H7 (cell line): ENCODE measurements at regions not wholly inside any gene's neighbourhood (a gene's known extent, or its start where the extent isn't known, plus 50 kb on each side); places are given as distances from the start of the nearest gene placed in this dataset.

Experiments
- DNase-seq: peaks from one replicate; pipeline ENCODE4 v3.0.0; 2012
- H3K27me3 ChIP-seq: 2 replicates; pipeline ENCODE4 v1.6.0; 2011; ENCODE audit warnings: mild to moderate bottlenecking, low read length; ENCODE audit not compliant: control insufficient read depth, insufficient read depth
- H3K36me3 ChIP-seq: replicated peaks from 2 replicates; pipeline ENCODE4 v1.5.1; 2011; ENCODE audit warnings: low read length; ENCODE audit not compliant: control insufficient read depth, insufficient read depth
- H3K4me3 ChIP-seq: 2 replicates; pipeline ENCODE4 v1.5.1; 2011; ENCODE audit warnings: low read depth, mild to moderate bottlenecking, control low read depth, low read length, moderate library complexity; ENCODE audit not compliant: insufficient read depth

GRCh38 chr6:139764498-139764986, 390.1 kb upstream of the CITED2 start:
- H3K36me3 ChIP-seq: no peaks in the 10 kb centered on the region
- DNase-seq: no peak
- H3K27me3 ChIP-seq: no peaks in the 10 kb centered on the region
- H3K4me3 ChIP-seq: no peak overlapping the region

GRCh38 chr6:139763468-139764210, 389.2 kb upstream of the CITED2 start:
- Histone ChIP-seq H3K27me3 (no peaks in the 10 kb centered on the region), H3K36me3 (no peaks in the 10 kb centered on the region), H3K4me3 (no peak overlapping the region)
- no peak for DNase-seq

DNA sequence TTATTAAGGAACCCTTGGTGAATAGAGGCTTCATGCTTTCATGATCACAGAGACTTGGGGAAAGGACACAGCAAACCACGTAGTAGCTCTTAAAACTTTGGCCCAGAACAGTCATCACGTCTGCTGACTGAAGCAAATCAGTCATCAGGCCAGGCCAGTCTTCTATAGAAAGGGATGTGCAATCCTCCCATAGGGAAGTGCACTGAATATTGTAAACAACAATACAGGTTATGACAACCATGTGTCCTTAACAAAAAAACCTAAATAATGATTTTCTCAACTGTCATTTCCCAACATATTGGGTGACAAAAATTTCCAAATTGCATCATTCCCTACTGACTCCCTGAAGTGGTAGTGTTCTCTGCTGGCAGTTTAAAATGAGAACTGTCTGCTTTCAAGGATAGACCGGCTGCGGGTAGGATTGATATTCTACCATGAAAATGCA, 388.2 kb upstream of the CITED2 start:
- Histone ChIP-seq H3K4me3 (no peak overlapping the region), H3K27me3 (no peaks in the 10 kb centered on the region), H3K36me3 (no peaks in the 10 kb centered on the region)
- DNase-seq: no peak

DNA sequence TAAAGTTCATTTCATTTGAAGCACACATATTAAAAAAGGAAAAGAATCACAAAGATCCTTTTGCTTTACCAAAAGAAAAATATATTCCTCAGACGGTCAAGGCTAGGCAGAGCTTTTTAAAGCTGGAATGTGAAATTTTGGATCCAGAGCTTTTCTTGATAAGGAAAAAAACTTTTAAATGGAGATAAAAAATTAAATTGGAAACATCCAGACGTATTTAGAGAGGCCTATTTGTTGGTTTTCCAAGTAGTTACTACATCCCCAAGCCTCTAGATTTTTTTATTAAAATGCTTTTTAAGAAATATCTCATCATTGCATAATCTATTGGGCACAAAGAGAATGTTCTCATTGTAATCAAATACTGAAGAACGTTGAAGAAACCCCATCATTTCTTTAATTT, 385.7 kb upstream of the CITED2 start:
- no peak overlapping the region for H3K4me3 ChIP-seq
- no peak for DNase-seq
- H3K27me3 ChIP-seq: no peaks in the 10 kb centered on the region
- no peaks in the 10 kb centered on the region for H3K36me3 ChIP-seq

DNA sequence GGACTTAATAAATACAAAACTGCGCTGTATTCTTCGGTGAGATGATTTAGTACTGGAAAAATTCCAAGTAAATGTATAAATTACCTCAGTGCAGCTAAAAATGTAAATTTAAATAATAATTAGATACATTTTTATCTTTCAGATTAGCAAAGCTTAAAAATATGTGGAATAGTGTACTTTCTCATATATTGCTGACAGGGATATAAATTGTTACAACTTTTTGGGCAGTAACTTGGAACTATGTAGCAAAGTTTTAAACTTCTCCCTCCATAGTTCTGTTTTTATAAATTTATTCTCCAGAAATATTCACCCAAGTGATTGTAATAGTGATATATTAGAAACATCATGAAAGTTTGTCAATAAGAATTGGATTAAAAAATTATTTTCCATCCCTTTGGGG, 384.6 kb upstream of the CITED2 start:
- H3K4me3 ChIP-seq: no peak overlapping the region
- DNase-seq: no peak
- no peaks in the 10 kb centered on the region for H3K36me3 ChIP-seq
- H3K27me3 ChIP-seq: no peaks in the 10 kb centered on the region

GRCh38 chr6:139758209-139758611, 383.8 kb upstream of the CITED2 start:
- Histone ChIP-seq H3K4me3 (no peak overlapping the region), H3K36me3 (no peaks in the 10 kb centered on the region), H3K27me3 (no peaks in the 10 kb centered on the region)
- DNase-seq: no peak

DNA sequence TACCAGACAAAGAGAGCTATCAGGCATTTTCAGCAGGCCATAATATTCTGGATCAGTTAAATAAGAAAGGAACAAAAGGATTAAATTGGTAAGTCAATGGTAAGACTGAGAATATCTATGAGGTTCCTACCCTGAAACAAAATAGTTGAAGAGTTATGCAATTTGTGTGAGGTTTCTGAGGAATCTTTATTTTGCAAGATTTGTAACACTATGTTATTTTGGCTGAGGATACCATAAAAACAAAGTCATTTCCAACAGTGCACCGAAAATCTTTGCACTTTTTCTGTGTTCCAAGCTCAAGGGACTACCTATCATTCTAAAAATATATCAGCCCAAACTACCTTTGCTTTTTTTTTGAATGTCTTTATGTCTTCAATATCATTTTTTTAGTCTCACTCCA, 383.3 kb upstream of the CITED2 start:
- Histone ChIP-seq H3K36me3 (no peaks in the 10 kb centered on the region), H3K27me3 (no peaks in the 10 kb centered on the region)

GRCh38 chr6:139756381-139756780, 381.9 kb upstream of the CITED2 start:
- no peak overlapping the region for H3K4me3 ChIP-seq
- H3K27me3 ChIP-seq: no peaks in the 10 kb centered on the region
- H3K36me3 ChIP-seq: no peaks in the 10 kb centered on the region
- no peak for DNase-seq

More for the DNA sequence above, 383.3 kb upstream of the CITED2 start:
- H3K4me3 ChIP-seq: no peak overlapping the region
- no peak for DNase-seq

DNA sequence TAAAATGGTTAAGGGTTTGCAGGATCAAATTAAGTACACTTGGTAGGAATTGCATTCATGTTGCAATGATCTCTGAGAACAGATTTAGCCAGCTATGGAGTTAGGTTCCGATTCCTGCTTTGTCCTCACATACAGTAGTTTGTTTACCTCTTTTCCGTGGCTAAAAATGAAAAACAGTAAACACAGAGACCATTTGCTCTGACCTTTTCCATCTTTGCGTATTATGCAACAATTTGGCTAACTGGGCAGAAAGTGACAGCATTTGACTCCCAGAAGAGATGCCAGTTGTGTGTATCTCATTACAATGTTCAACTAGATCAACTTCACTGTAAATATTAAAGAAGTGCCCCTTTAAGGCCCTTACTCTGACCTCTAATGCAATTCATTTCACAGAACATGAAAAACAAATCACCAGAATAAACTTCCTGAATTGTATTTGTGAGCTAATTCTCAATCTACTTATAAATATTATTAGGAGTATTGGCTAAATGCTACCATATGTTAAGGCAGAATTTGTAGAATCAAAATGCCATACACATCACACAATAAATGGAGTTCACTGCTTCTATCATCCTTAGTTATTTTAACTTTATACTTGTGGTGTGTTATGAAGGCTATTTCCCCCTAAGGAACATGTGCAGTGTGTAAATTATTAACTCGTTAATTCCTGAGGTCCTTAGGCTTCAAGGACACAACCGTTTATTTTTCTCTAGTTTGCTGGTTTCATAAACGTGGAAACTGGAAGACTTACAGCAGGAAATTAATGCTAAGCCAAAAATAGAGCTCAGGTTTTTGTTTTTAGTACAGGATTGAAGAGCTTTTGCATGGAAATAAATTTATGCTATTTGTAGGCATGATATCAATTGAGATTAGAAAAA, 380.7 kb upstream of the CITED2 start:
- no peak overlapping the region for H3K4me3 ChIP-seq
- no peak for DNase-seq
- no peaks in the 10 kb centered on the region for H3K36me3 ChIP-seq
- no peaks in the 10 kb centered on the region for H3K27me3 ChIP-seq

DNA sequence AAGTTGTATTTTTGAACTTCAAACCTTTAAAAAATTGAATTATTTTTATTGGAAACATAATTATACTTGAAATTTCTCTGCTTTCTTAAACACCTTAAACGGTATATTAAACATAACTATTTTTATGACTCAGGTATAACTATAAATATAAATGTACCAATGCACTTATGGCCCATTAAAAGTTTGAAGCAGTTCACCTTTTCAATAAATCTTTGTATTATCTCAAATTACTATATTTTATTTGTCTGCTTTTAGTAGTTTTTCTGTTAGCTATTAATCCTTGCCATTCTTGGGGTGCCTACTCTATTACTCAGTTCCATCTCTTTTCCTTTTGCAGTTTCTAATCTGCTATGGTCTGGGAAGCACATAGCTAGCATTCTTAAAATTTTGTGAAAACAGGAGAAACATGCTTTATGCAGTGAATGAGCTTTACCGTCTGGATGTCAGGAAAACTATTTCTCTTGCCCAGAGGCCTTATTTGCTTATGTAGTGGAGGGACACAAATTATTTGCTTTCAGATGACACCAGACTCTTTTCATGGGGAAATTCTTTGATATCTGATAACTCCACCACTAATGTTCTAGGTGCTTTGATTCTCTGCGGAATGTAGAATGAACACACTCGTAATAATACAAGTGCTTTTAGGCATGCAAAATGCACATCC, 378.9 kb upstream of the CITED2 start:
- Histone ChIP-seq H3K27me3 (no peaks in the 10 kb centered on the region), H3K36me3 (no peaks in the 10 kb centered on the region), H3K4me3 (no peak overlapping the region)
- DNase-seq: no peak

- Histone ChIP-seq H3K4me3 (no peak overlapping the region), H3K36me3 (no peaks in the 10 kb centered on the region), H3K27me3 (no peaks in the 10 kb centered on the region)
- DNase-seq: no peak
Measured at GRCh38 chr6:139752086-139752485, 377.6 kb upstream of the CITED2 start.

- no peaks in the 10 kb centered on the region for H3K27me3 ChIP-seq
- H3K36me3 ChIP-seq: no peaks in the 10 kb centered on the region
- no peak overlapping the region for H3K4me3 ChIP-seq
- no peak for DNase-seq
Measured at GRCh38 chr6:139751179-139751578, 376.7 kb upstream of the CITED2 start.

DNA sequence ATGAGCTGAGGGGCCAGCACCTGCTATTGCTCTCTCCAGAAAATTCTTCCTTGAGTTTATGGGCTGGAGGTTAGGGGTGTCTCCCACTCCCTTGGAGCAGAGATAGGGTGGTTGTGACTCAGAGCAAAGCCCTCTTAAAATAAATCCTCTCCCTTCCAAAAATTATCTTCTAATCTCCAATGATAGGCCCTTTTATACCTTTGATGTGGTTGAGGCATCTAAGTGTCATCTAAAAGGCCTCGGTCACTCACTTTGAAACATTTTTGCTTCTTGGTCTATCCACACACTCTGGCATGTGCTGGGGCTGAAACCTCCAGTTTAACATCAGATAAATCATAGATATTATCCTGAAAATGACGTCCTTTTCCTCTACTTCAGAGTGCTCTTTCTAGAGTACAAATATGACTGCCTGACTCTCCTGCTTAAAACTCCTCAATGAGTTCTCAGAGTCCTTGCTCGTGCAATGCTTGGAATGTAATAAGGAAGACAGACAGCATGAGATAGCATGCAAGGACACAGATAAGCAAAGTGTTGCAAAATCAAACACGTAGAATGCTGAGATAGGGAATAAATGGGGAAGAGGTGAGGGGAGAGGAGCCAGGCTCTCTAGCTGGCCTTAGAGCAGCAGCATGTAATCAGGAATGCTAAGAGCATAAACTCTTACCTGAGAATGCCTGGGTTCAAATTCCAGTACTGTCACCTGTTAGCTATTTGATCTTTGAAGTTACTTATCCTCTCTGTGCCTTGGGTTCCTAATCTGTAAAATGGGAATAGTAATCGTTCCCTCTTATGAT, 374.1 kb upstream of the CITED2 start:
- no peaks in the 10 kb centered on the region for H3K27me3 ChIP-seq
- no peak for DNase-seq
- no peaks in the 10 kb centered on the region for H3K36me3 ChIP-seq
- H3K4me3 ChIP-seq: no peak overlapping the region

DNA sequence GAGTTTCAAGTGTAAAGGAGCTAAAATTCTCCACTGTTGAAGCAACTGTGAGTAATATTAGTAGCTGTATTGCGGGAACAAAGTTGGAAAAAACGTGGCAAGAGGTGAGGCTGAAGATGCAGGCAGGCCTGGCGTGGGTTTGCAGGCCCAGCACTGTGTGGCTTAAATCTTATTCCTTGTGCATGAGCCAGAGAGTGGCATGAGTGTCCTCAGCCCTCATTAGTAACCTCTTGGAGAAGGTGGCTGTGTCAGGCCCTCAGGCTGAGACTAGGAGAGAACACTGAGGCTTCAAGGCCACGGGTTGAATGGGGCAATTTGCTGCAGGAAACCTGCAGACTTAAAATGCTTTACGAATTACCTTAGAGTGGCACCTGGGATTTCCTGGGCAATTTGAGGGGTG, 372.7 kb upstream of the CITED2 start:
- H3K27me3 ChIP-seq: no peaks in the 10 kb centered on the region
- H3K4me3 ChIP-seq: no peak overlapping the region
- no peaks in the 10 kb centered on the region for H3K36me3 ChIP-seq
- no peak for DNase-seq
